ENCODE measurements at regions not wholly inside any gene's neighbourhood (a gene's known extent, or its start where the extent isn't known, plus 50 kb on each side); places are given as distances from the start of the nearest gene placed in this dataset.

- no peak overlapping the region for H3K9ac ChIP-seq (replicated peaks; ENCODE audit: extremely low read depth, insufficient read depth, low read length)
- ChIA-PET POLR2A (no interaction called here), CTCF (no interaction called here)
- dilution Hi-C loops (cut with MboI; ENCODE audit: extremely low pct_ligation_motif_present, low sequenced_read_pairs) (no loop called here), intact Hi-C loops (cut with micrococcal nuclease) (no loop called here)
- no peaks in the 10 kb centered on the region for H3K79me2 ChIP-seq (ENCODE audit: control insufficient read depth, insufficient read depth, low read length)
- no peak for DNase-seq (ENCODE audit: low read depth, low spot score)
- H2AFZ ChIP-seq (ENCODE audit: low read depth, low read length), result no peak overlapping the region
- no peak overlapping the region for H3K4me3 ChIP-seq (replicated peaks in 1 of 3; ENCODE audit: insufficient read depth in 1 of 3, low read depth in 1 of 3, low read length in 3 of 3)
- no peak overlapping the region for H3K27ac ChIP-seq (ENCODE audit: insufficient read depth, low read depth, low read length)
- no peak overlapping the region for H3K4me2 ChIP-seq (ENCODE audit: insufficient read depth, low read length)
- H3K27me3 ChIP-seq (ENCODE audit: control insufficient read depth in 2 of 2, insufficient read depth in 2 of 2, low read length in 2 of 2), result no peaks in the 10 kb centered on the region
- H4K20me1 ChIP-seq (replicated peaks; ENCODE audit: control insufficient read depth, extremely low read depth, insufficient read depth, low read length), result no peaks in the 10 kb centered on the region
- no TSS peak for BruUV-seq (replicated peaks)
- TF ChIP-seq POLR2A (IDR thresholded peaks at IDR 0.05; ENCODE audit: low read depth, low read length) (no peak), FOS (IDR thresholded peaks at IDR 0.05; ENCODE audit: borderline replicate concordance, insufficient read depth, low read length) (no peak), GATA2 (IDR thresholded peaks at IDR 0.05; ENCODE audit: insufficient read depth, insufficient read length, low read depth, low read length) (no peak), MYC (IDR thresholded peaks at IDR 0.05; ENCODE audit: low read depth, low read length) (no peak)
- no peaks in the 10 kb centered on the region for H3K9me3 ChIP-seq (replicated peaks; ENCODE audit: control insufficient read depth, insufficient read depth, low read length)
- FAIRE-seq, result no peak
- no peaks in the 10 kb centered on the region for H3K9me1 ChIP-seq (replicated peaks; ENCODE audit: control insufficient read depth, extremely low read depth, insufficient read depth, low read length)
- no peaks in the 10 kb centered on the region for H3K36me3 ChIP-seq (ENCODE audit: control insufficient read depth in 2 of 2, extremely low read depth in 1 of 2, insufficient read depth in 2 of 2, low read length in 2 of 2)
- no peaks in the 10 kb centered on the region for H3K4me1 ChIP-seq (ENCODE audit: control insufficient read depth, extremely low read depth, insufficient read depth, low read length)
Observed at GRCh38 chr12:38961683-38962082, 56.3 kb upstream of the CPNE8 start.

GRCh38 chr12:38961012-38961411 is 55.6 kb upstream of the CPNE8 start:
- POLR2A ChIA-PET, result no interaction called here
- FAIRE-seq (no peak), DNase-seq (ENCODE audit: low read depth, low spot score) (no peak)
- Histone ChIP-seq H3K27me3 (ENCODE audit: control insufficient read depth in 2 of 2, insufficient read depth in 2 of 2, low read length in 2 of 2) (no peaks in the 10 kb centered on the region), H3K79me2 (ENCODE audit: control insufficient read depth, insufficient read depth, low read length) (no peaks in the 10 kb centered on the region), H3K9me3 (replicated peaks; ENCODE audit: control insufficient read depth, insufficient read depth, low read length) (no peaks in the 10 kb centered on the region), H3K9ac (replicated peaks; ENCODE audit: extremely low read depth, insufficient read depth, low read length) (no peak overlapping the region), H3K4me3 (replicated peaks in 1 of 3; ENCODE audit: insufficient read depth in 1 of 3, low read depth in 1 of 3, low read length in 3 of 3) (no peak overlapping the region), H3K36me3 (ENCODE audit: control insufficient read depth in 2 of 2, extremely low read depth in 1 of 2, insufficient read depth in 2 of 2, low read length in 2 of 2) (no peaks in the 10 kb centered on the region), H3K27ac (ENCODE audit: insufficient read depth, low read depth, low read length) (no peak overlapping the region), H2AFZ (ENCODE audit: low read depth, low read length) (no peak overlapping the region), H3K4me2 (ENCODE audit: insufficient read depth, low read length) (no peak overlapping the region), H4K20me1 (replicated peaks; ENCODE audit: control insufficient read depth, extremely low read depth, insufficient read depth, low read length) (no peaks in the 10 kb centered on the region), H3K4me1 (ENCODE audit: control insufficient read depth, extremely low read depth, insufficient read depth, low read length) (no peaks in the 10 kb centered on the region), H3K9me1 (replicated peaks; ENCODE audit: control insufficient read depth, extremely low read depth, insufficient read depth, low read length) (no peaks in the 10 kb centered on the region)
- no TSS peak for BruUV-seq (replicated peaks)
- intact Hi-C loops (cut with micrococcal nuclease), result no loop called here
- CTCF ChIA-PET, result no interaction called here
- TF ChIP-seq GATA2 (IDR thresholded peaks at IDR 0.05; ENCODE audit: insufficient read depth, insufficient read length, low read depth, low read length) (no peak), POLR2A (IDR thresholded peaks at IDR 0.05; ENCODE audit: low read depth, low read length) (no peak), POLR2AphosphoS5 (IDR thresholded peaks at IDR 0.05; ENCODE audit: insufficient read depth, low read depth, low read length) (no peak), EZH2 (IDR thresholded peaks at IDR 0.05; ENCODE audit: borderline replicate concordance, low read depth, low read length, severe bottlenecking) (no peak), MYC (IDR thresholded peaks at IDR 0.05; ENCODE audit: low read depth, low read length) (no peak), CTCF (IDR thresholded peaks at IDR 0.05; ENCODE audit: extremely low read depth in 1 of 2, insufficient read depth in 1 of 2, low read depth in 1 of 2, low read length in 2 of 2) (no peak), FOS (IDR thresholded peaks at IDR 0.05; ENCODE audit: borderline replicate concordance, insufficient read depth, low read length) (no peak)
- dilution Hi-C loops (cut with MboI; ENCODE audit: extremely low pct_ligation_motif_present, low sequenced_read_pairs), result no loop called here

Data from endothelial cell of umbilical vein (primary cell).